NCI-H510A treated with DMSO at 0.1 percent for 48 hours (cell line): ENCODE measurements at regions not wholly inside any gene's neighbourhood (a gene's known extent, or its start where the extent isn't known, plus 50 kb on each side); places are given as distances from the start of the nearest gene placed in this dataset.
A peak's percentile ranks its signal among the peaks of the same experiment; 100 is the strongest.

Experiments used
- DNase-seq: peaks from one replicate; lab custom pipeline; 2025; lab: John Stamatoyannopoulos, UW

GRCh38 chr11:116442238-116442752 lies 330.5 kb downstream of the BUD13 start:
- no peak for DNase-seq

DNA sequence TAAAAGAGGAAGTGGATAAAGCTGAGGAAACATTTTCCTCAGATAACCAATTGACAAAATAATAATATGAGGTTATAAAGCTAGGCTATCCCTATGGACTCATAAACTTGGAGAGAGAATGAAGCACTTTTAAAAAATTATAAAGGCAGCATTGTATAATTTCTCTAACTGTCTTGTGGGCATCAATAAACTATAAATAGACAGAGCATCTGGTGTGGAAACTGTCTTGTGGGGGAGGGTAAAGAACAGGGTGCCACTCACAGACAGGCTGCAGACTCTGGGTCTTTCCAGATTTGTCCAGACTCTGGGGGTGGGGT lies 333.5 kb downstream of the BUD13 start:
- DNase-seq: no peak

DNA sequence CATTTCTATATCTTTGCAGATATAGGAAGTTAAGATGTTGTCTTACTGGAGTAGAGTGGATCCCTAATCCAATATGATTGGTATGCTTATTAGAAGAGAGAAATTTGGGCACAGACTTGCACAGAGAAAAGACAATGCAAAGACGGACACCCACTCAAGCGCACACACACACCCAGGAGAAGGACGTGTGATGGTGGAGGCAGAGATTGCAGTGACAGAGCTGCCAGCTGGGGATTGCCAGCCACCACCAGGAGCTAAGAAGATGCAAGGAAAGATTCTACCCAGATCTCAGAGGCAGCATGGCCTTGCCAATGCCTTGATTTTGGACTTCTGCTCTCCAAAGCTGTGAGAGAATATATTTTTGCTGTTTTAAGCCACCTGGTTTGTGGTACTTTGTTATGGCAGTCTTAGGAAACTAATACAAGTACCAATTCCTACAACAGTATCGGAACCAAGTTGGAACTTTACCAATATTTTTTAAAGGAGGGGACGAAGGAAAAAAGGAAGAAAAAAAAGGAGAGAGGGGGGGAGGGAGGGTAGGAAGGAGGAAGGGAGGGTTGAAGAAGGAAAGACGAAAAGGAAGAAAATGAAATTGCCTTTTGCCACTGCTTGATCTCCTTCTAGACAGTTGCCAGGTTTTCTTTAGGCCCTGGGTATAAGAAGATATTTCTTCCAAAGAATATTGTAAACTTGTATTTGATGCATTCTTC lies 334.0 kb downstream of the BUD13 start:
- no peak for DNase-seq

DNA sequence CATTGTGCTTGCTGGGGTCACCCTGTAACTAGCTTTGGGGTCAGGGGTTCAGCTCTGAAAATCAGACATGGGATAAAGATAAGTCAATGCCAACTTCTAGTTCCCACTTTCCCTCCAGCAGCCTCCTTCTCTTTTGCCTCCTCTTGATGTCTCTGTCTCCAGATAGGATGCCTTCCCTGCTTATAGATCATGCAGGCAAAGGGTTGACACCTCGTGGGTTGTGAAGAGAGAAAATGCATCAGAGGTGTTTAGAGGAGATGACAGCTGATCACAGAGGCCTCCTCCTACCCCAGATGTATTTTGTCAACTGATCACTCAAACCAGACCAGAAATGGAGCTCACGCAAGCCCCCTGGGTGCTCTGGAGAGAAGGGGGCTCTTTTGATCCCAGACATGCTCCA lies 337.8 kb downstream of the BUD13 start:
- no peak for DNase-seq

DNA sequence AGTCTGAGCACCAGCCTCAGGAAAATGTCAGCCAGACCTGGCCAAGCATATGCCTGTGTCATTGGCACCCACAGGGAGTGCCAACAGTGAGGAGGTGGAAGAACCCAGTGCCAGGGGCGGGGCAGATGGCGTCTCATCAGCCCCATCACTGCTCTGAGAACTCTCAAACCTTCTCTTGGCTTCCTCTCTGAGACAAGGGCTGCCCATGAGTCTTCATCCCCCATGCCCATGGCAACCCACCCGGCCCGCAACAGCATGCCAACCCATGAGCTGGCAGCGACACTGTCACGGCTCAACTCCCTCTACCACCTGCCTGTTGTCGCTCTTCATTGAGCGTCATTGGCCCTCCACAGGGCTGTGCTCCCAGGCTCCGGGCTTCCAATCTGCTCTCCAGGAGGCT lies 340.5 kb downstream of the BUD13 start:
- DNase-seq: no peak

GRCh38 chr11:116431842-116432241 lies 340.9 kb downstream of the BUD13 start:
- no peak for DNase-seq

DNA sequence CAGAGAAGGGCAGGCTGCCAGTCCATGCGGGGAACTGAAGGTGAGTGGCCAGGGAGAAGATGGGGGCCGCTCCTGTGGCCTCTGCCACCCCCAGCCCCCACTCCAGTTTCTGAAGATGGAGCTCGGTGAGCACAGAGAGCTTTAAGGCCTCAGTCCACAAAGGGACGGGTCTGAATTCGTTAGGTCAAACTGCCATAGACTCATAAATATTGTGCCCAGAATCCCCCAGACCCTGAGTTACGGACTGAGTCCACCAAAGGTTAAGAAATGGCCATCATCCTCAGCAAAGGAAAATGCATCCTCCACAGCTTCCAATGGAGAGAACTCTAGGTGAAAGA lies 344.2 kb downstream of the BUD13 start:
- DNase-seq: no peak

- DNase-seq: no peak
These were observed 344.7 kb downstream of the BUD13 start for GRCh38 chr11:116427903-116428637.

GRCh38 chr11:116427337-116427902 lies 345.4 kb downstream of the BUD13 start:
- no peak for DNase-seq

GRCh38 chr11:116426761-116427160 lies 346.0 kb downstream of the BUD13 start:
- DNase-seq: no peak

DNA sequence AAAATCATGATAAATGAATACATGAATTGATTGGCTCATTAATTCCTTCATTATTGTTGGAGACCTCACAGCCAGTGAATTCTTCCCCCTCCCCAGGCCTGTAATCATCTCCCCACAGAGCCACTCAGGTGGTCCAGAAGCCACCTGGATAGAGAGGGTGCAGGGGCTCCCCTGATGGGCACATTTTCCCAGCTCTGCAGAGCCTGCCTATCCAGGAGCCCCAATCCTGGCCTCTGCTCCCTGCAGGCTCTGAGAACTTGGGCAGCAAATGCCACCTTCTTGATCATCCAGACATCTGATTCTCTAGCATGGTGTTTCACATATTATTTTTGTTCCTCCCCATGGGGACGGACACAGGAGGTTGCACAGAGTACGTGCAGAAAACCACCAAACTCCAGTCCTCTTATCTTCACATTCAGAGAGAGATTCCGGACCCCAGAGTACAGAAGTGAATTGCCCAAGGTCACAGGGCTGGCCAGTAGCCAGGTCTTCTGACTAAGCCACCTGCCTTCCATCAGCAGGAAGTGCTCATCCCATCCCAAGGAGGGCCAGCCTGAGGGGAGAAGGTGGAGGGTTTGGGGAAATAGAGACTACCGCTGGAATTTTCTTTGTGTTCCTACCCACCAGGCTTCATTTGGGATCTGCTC lies 348.0 kb downstream of the BUD13 start:
- no peak for DNase-seq

DNA sequence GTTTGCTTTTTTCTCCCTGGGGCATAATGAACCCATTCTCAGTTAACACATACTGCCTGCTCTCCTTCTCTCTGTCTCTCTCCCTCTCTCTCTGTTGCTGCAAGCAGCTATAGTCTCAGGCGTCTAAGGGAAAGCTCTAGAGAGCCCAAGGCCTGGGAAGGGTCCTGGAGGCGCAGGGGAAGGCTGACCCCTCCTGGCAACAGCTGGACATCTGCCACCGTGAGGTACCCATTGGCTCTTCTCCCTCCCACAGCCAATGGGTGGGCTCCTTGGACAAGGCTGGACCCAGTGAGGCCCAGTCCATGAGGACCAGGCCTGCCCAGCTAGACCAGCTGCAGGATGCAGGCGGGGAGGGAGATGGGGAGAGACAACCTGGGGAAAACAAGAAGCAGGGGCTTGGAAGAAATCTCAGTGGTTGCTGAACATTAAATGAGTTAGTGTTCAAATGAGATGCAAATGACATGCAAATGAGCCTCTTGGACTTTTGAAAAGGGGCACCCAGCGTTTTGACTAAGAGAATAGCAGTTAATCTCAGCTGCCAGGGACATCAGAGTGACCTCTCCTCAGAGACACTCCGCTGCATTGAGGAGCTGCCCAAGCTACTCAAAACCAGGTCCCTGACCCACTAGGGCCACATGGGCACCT lies 349.7 kb downstream of the BUD13 start:
- no peak for DNase-seq

- no peak for DNase-seq
These were observed 350.2 kb downstream of the BUD13 start for GRCh38 chr11:116422556-116422955.

DNA sequence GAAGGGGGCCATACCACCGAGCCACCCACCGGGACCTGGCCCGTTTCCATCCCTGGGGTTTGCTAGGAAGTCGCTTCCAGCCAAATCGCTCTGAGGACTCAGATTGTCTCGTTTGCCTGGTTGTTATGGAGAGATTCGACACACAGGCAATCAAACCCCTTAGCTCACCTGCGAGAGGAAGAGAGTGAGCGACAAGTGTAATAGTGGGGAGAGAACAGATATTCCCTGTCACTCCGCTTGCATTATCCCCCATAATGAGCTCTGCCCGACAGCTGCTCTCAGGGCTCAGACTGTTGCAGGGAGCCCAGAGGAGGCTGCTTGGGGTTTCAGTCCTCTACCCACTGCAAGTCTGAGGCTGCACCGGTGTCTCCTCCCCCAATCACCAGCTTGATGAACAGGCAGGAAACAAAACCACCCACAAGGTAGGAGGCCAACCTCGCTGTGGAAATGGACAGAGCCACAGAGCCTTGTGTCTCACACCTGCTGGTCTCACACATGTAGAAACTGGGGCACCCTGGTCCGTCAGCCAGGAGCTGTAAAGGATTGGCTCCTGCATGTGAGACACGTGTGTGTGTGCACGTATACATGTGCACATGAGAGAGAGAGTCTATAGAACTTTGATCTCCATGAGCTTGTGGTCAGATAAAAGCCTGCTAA lies 351.1 kb downstream of the BUD13 start:
- peak; percentile 13 for DNase-seq

- peak; percentile 46 for DNase-seq
These were observed 351.8 kb downstream of the BUD13 start for GRCh38 chr11:116420770-116421528.

DNA sequence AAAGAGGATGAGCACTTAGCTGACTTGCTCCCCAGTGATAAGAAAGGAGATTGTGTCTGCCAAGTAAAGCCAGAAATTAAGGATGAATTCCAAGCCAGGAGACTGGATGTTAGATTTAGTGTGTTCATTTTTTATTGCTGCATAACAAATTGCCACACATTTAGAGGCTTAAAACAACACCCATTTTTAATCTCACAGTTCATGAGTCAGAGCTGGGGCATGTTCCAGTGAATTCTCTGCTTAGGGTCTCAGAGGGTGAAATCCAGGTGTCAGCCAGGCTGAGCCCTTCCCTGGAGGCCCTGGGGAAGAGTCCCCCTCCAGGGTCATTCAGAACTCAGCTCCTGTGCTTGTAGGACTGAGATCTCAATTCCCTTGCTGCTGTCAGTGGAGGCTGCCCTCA lies 352.8 kb downstream of the BUD13 start:
- no peak for DNase-seq

- DNase-seq: no peak
These were observed 354.3 kb downstream of the BUD13 start for GRCh38 chr11:116418388-116419041.

DNA sequence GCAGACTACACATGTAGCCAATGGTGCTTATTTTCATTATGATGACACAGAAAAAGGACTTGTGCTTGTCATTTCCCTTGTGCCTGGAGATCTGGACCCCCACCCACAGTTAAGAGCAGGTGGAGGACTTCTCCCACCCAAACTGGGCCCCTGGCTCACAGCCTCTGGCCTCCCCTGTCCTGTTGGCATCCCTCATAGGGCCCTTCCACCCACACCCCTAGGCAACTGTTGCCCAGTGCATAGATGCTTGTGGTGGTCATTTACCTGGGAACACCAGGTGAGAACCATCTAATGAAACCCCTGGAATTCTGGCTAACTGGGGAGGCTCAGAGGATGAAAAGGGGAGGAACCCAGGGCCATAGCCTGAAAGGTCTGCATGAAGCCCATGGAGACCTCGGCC lies 355.9 kb downstream of the BUD13 start:
- no peak for DNase-seq

DNA sequence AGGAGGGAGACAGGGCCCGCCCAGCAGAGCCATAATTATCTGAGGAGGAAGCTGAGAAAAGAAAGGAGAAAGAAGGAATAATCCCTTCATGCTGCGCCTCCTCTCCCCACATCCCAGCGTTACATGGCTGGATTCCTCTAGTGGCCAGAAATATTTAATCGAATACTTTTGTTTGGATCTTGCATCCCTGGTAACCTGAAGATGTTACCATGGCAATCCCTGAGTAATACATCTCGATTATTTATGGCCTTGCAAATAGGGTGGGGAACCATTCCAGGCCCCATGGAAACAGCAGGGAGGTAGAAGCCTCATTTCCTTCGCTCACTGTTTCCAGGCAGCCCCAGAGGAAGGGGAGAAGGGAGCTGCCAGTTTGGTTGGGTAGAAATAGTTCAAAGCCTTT lies 357.7 kb downstream of the BUD13 start:
- DNase-seq: no peak

DNA sequence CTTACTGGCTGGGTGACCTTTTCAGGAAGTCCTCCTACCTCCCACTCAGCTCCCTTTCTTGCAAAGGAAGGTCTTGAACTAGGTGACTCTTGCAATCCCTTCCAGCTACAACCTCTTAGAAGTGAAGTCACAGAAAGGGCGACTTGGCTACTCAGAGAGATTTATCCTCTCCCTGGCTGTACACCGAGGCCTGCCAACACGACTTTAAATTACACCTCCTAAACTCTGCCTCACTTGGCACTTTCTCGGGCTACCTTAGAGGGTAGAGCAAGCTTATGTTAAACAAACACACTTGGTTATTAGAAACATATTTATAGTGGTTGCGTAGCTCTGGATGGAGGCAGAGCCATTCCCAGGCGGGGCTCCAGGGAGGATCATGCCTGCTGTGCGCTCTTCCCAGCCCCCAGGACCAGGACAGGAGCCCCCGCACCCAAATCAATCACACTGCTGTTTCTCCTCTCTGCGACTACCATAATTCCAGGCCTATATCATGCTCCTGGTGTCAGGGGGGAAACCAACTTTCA lies 358.4 kb downstream of the BUD13 start:
- DNase-seq: no peak
